HepG2 (cell line): ENCODE measurements at regions not wholly inside any gene's neighbourhood (a gene's known extent, or its start where the extent isn't known, plus 50 kb on each side); places are given as distances from the start of the nearest gene placed in this dataset.

Source experiments
- BRCA1 ChIP-seq: sonication (generic); formaldehyde crosslinking; IDR thresholded peaks from 2 replicates; pipeline ENCODE4 v1.4.0; 2020; ENCODE audit warnings: missing genetic modification reagents
- DR1 ChIP-seq: sonication (generic); formaldehyde crosslinking; IDR thresholded peaks from 2 replicates; pipeline ENCODE4 v1.8.0; 2021; ENCODE audit warnings: mild to moderate bottlenecking, missing genetic modification reagents, inconsistent platforms
- E2F5 ChIP-seq: sonication (generic); formaldehyde crosslinking; conservative IDR thresholded peaks from 2 replicates; pipeline ENCODE4 v1.4.0; 2020; ENCODE audit warnings: missing genetic modification reagents
- ETS1 ChIP-seq: sonication (generic); formaldehyde crosslinking; IDR thresholded peaks from 2 replicates; pipeline ENCODE4 v1.4.0; 2020; ENCODE audit warnings: missing genetic modification reagents
- FOSL2 ChIP-seq: sonication (generic); formaldehyde crosslinking; IDR thresholded peaks from 2 replicates; pipeline ENCODE4 v1.4.0; 2020; ENCODE audit warnings: missing genetic modification reagents
- FOXO1 ChIP-seq: sonication (generic); formaldehyde crosslinking; IDR thresholded peaks from 2 replicates; pipeline ENCODE4 v1.4.0; 2020; ENCODE audit warnings: missing genetic modification reagents
- FOXP4 ChIP-seq: sonication (generic); formaldehyde crosslinking; IDR thresholded peaks from 2 replicates; pipeline ENCODE4 v1.4.0; 2020; ENCODE audit warnings: missing genetic modification reagents
- KLF12 ChIP-seq: sonication (generic); formaldehyde crosslinking; IDR thresholded peaks from 2 replicates; pipeline ENCODE4 v1.4.0; 2020; ENCODE audit warnings: missing genetic modification reagents, borderline replicate concordance
- KLF6 ChIP-seq: IDR thresholded peaks from 2 replicates; pipeline ENCODE4 v1.8.0; 2016; ENCODE audit warnings: missing biosample characterization, missing genetic modification reagents
- MLX ChIP-seq: IDR thresholded peaks from 2 replicates; pipeline ENCODE4 v1.6.1; 2016
- NKX3-1 ChIP-seq: sonication (generic); formaldehyde crosslinking; IDR thresholded peaks from 2 replicates; pipeline ENCODE4 v1.5.0; 2020; ENCODE audit warnings: missing genetic modification reagents
- PHF8 ChIP-seq: sonication (generic); formaldehyde crosslinking; IDR thresholded peaks from 2 replicates; pipeline ENCODE4 v1.5.0; 2020; ENCODE audit warnings: missing genetic modification reagents
- PPARG ChIP-seq: conservative IDR thresholded peaks from 2 replicates; pipeline ENCODE4 v1.6.1; 2016; ENCODE audit warnings: missing biosample characterization, missing genetic modification reagents
- RFXAP ChIP-seq: sonication (generic); formaldehyde crosslinking; IDR thresholded peaks from 2 replicates; pipeline ENCODE4 v1.4.0; 2020; ENCODE audit warnings: missing genetic modification reagents, borderline replicate concordance
- ZGPAT ChIP-seq: IDR thresholded peaks from 2 replicates; pipeline ENCODE4 v1.6.1; 2016; ENCODE audit warnings: mild to moderate bottlenecking
- ZNF549 ChIP-seq: sonication (generic); formaldehyde crosslinking; IDR thresholded peaks from 2 replicates; pipeline ENCODE4 v1.5.0; 2020; ENCODE audit warnings: missing genetic modification reagents
- ZNF800 ChIP-seq: sonication (generic); formaldehyde crosslinking; IDR thresholded peaks from 2 replicates; pipeline ENCODE4 v1.4.0; 2020; ENCODE audit warnings: missing genetic modification reagents
- ZSCAN12 ChIP-seq: sonication (generic); formaldehyde crosslinking; IDR thresholded peaks from 2 replicates; pipeline ENCODE4 v1.9.0; 2021; ENCODE audit warnings: mild to moderate bottlenecking, missing genetic modification reagents

- TF ChIP-seq PPARG (CRISPR knock-in tag) (peak; percentile 65; the same call in 1 of the 2 replicates), FOXO1 (CRISPR knock-in tag) (peak; percentile 30; the same call in 1 of the 2 replicates), FOSL2 (CRISPR knock-in tag) (peak; percentile 51), E2F5 (CRISPR knock-in tag) (peak; percentile 49; the same call in 1 of the 2 replicates), ZNF800 (CRISPR knock-in tag) (peak; percentile 69), KLF6 (CRISPR knock-in tag) (peak; percentile 99), DR1 (CRISPR knock-in tag) (0 out of 2 replicates have a peak, but pooled peaks have one; percentile 45), ETS1 (CRISPR knock-in tag) (0 out of 2 replicates have a peak, but pooled peaks have one; percentile 69), FOXP4 (CRISPR knock-in tag) (0 out of 2 replicates have a peak, but pooled peaks have one; percentile 25), KLF12 (CRISPR knock-in tag) (0 out of 2 replicates have a peak, but pooled peaks have one; percentile 80), PHF8 (0 out of 2 replicates have a peak, but pooled peaks have one; percentile 29), ZSCAN12 (CRISPR knock-in tag) (peak; percentile 80; the same call in 1 of the 2 replicates), BRCA1 (CRISPR knock-in tag) (peak; percentile 87; the same call in 1 of the 2 replicates), MLX (CRISPR knock-in tag) (0 out of 2 replicates have a peak, but pooled peaks have one; percentile 40), RFXAP (CRISPR knock-in tag) (peak; percentile 83), NKX3-1 (CRISPR knock-in tag) (peak; percentile 94), ZGPAT (CRISPR knock-in tag) (peak; percentile 90; the same call in 1 of the 2 replicates), ZNF549 (CRISPR knock-in tag) (0 out of 2 replicates have a peak, but pooled peaks have one; percentile 38)
Observed at GRCh38 chr20:64327550-64328317, 72.2 kb downstream of the PCMTD2 start (continued).
